ENCODE measurements at regions not wholly inside any gene's neighbourhood (a gene's known extent, or its start where the extent isn't known, plus 50 kb on each side); places are given as distances from the start of the nearest gene placed in this dataset.

DNA sequence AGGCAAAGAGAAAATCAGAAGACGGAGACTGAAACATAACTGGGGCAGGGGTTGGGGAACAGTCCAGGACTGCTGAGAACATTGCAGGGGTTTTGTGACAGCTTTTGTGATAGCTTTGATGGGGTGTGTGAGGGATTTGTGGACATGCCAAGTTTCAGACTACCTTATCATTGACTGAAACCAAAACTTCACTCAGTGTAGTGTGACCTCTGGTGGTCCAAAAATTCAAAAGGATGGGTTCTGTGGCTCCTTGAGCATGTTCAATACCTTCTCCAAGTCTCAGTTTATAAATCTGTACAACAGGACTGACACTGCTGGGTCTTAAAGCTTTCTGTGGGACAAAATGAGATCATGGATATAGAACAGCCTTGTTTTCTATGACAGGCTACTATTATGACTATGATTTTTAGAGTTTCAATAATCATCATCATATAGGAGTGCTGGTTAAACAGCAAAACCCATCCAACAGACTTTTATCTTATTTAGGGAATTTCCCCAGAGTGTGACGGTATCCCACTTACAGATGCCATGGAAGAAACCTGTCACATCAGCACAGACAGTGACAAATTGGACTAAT lies 259.2 kb upstream of the SLC14A2 start:
- TF ChIP-seq POLR2A (IDR thresholded peaks at IDR 0.05) (no peak), CTCF (IDR thresholded peaks at IDR 0.05) (no peak)
